ENCODE measurements at regions not wholly inside any gene's neighbourhood (a gene's known extent, or its start where the extent isn't known, plus 50 kb on each side); places are given as distances from the start of the nearest gene placed in this dataset.

- DNase-seq: no peak
Measured at GRCh38 chrX:13142891-13143290, 98.5 kb upstream of the FAM9C start.

- no peak for DNase-seq
Measured at GRCh38 chrX:13140007-13140406, 95.6 kb upstream of the FAM9C start.

- no peak for DNase-seq
Measured at GRCh38 chrX:13131396-13132137, 87.1 kb upstream of the FAM9C start.

- DNase-seq: no peak
Measured at GRCh38 chrX:13130816-13131215, 86.4 kb upstream of the FAM9C start.

GRCh38 chrX:13128104-13128503, 83.7 kb upstream of the FAM9C start:
- no peak for DNase-seq

- no peak for DNase-seq
Measured at GRCh38 chrX:13126775-13127174, 82.4 kb upstream of the FAM9C start.

- no peak for DNase-seq
Measured at GRCh38 chrX:13125188-13125587, 80.8 kb upstream of the FAM9C start.

GRCh38 chrX:13123857-13124345, 79.5 kb upstream of the FAM9C start:
- no peak for DNase-seq

- no peak for DNase-seq
Measured at GRCh38 chrX:13123247-13123856, 78.9 kb upstream of the FAM9C start.

- DNase-seq: no peak
Measured at GRCh38 chrX:13121020-13121555, 76.7 kb upstream of the FAM9C start.

- DNase-seq: no peak
Measured at GRCh38 chrX:13120017-13120416, 75.6 kb upstream of the FAM9C start.

- DNase-seq: no peak
Measured at GRCh38 chrX:13119386-13119785, 75.0 kb upstream of the FAM9C start.

GRCh38 chrX:13115146-13115855, 70.9 kb upstream of the FAM9C start:
- DNase-seq: no peak

GRCh38 chrX:13112499-13112898, 68.1 kb upstream of the FAM9C start:
- no peak for DNase-seq

GRCh38 chrX:13110433-13111324, 66.3 kb upstream of the FAM9C start:
- DNase-seq: no peak

- DNase-seq: no peak
Measured at GRCh38 chrX:13109817-13110216, 65.4 kb upstream of the FAM9C start.

GRCh38 chrX:13103914-13104274, 59.5 kb upstream of the FAM9C start:
- no peak for DNase-seq

- no peak for DNase-seq
Measured at GRCh38 chrX:13103188-13103913, 58.9 kb upstream of the FAM9C start.

- DNase-seq: no peak
Measured at GRCh38 chrX:13102636-13103035, 58.2 kb upstream of the FAM9C start.

GRCh38 chrX:13101441-13102139, 57.2 kb upstream of the FAM9C start:
- no peak for DNase-seq

- DNase-seq: no peak
Measured at GRCh38 chrX:13099121-13099520, 54.7 kb upstream of the FAM9C start.

All from DMS79 (cell line).